Spleen (tissue), 11 donors: ENCODE measurements at regions not wholly inside any gene's neighbourhood (a gene's known extent, or its start where the extent isn't known, plus 50 kb on each side); places are given as distances from the start of the nearest gene placed in this dataset.

Source experiments
- DNase-seq: peaks from one replicate; pipeline ENCODE4 v3.0.0-alpha.2; 2020
- H3K27ac ChIP-seq, 8 donors: fragments of 200-600 bp; sonication (generic) in 7 of 8; 1 replicate in 4 of 8; 2 replicates in 4 of 8; pipeline versions ENCODE4 v1.5.0 to v1.8.0; 2016 to 2021; ENCODE audit warnings: inconsistent platforms in 4 of 8, mild to moderate bottlenecking in 4 of 8, moderate library complexity in 1 of 8
- H3K27me3 ChIP-seq, 7 donors: fragments of 200-600 bp; sonication (generic) in 6 of 7; replicated peaks in 1 of 7; 1 replicate in 4 of 7; 2 replicates in 3 of 7; pipeline versions ENCODE4 v1.5.0 to v1.8.0; 2016 to 2021; ENCODE audit warnings: inconsistent platforms in 3 of 7, mild to moderate bottlenecking in 1 of 7
- H3K36me3 ChIP-seq, 6 donors: fragments of 200-600 bp; sonication (generic) in 5 of 6; 1 replicate in 4 of 6; 2 replicates in 2 of 6; pipeline versions ENCODE4 v1.5.0 to v1.8.0; 2016 to 2021; ENCODE audit warnings: inconsistent platforms in 2 of 6
- H3K4me1 ChIP-seq, 6 donors: fragments of 200-600 bp; sonication (generic) in 5 of 6; 1 replicate in 3 of 6; 2 replicates in 3 of 6; pipeline versions ENCODE4 v1.5.0 to v1.8.0; 2016 to 2021; ENCODE audit warnings: inconsistent platforms in 3 of 6
- H3K4me3 ChIP-seq, 8 donors: fragments of 200-600 bp; sonication (generic) in 7 of 8; 1 replicate in 4 of 8; 2 replicates in 4 of 8; pipeline versions ENCODE4 v1.5.0 to v1.8.0; 2016 to 2021; ENCODE audit warnings: inconsistent platforms in 4 of 8, mild to moderate bottlenecking in 4 of 8, moderate library complexity in 2 of 8
- H3K9me3 ChIP-seq, 8 donors: fragments of 200-600 bp; sonication (generic) in 7 of 8; 1 replicate in 4 of 8; 2 replicates in 4 of 8; pipeline versions ENCODE4 v1.5.0 to v1.8.0; 2016 to 2021; ENCODE audit warnings: inconsistent platforms in 4 of 8
- POLR2A ChIP-seq, 3 donors: fragments of 450-650 bp; IDR thresholded peaks; one replicate each; pipeline ENCODE4 v1.5.1; 2017; ENCODE audit warnings: antibody characterized with exemption in 3 of 3, mild to moderate bottlenecking in 1 of 3
- POLR2AphosphoS5 ChIP-seq, 3 donors: sonication (generic); formaldehyde crosslinking; IDR thresholded peaks; one replicate each; pipeline ENCODE4 v1.5.1; 2017; ENCODE audit warnings: antibody characterized with exemption in 3 of 3
- WGBS, 5 donors: extraction: QIAGEN DNeasy Blood & Tissue Kit in 3 of 5; methylation state at CpG; one replicate each; pipeline versions ENCODE4 v1.1.5 to v1.1.7; 2013 to 2018; 5-methylcytosine and 5-hydroxymethylcytosine counted together
- intact Hi-C: fragments of 100-400 bp; cut with DNase I; formaldehyde crosslinking; loops from one replicate; pipeline ENCODE4 v1.15.0; 2023; ENCODE audit warnings: low total_unique reads
- TF ChIP-seq, protein P1 (sequence below), 11 experiments: fragments of 200-600 bp in 7 of 11; fragments of 450-650 bp in 4 of 11; sonication (generic) in 4 of 11; IDR thresholded peaks in 8 of 11; conservative IDR thresholded peaks in 3 of 11; 1 replicate in 7 of 11; 2 replicates in 4 of 11; pipeline versions ENCODE4 v1.4.0 to v1.8.0; 2016 to 2021; ENCODE audit warnings: antibody characterized with exemption in 11 of 11, inconsistent platforms in 4 of 11, mild to moderate bottlenecking in 1 of 11
- donor health status: healthy with polysubstance abuse.
- donor health status: DM: no; HTN: no; CAD: no; lungs with moderate emphysema.
- donor health status: DM: no; HTN: no; CAD: no.
- donor health status: Bipolar disorder and iron deficiency.
- donor health status: healthy.
- donor health status: DM: no; HTN: no; CAD: no.
- donor health status: DM: yes; HTN: yes; CAD: no.

- H3K4me1 ChIP-seq = no peaks in the 10 kb centered on the region
- WGBS, 5 donors = 76 to 84% (median 81%) methylated on average over 8 of the region's 8 CpGs
- TF ChIP-seq POLR2AphosphoS5 (IDR thresholded peaks at IDR 0.05) (no peak), POLR2A (IDR thresholded peaks at IDR 0.05) (no peak)
- TF ChIP-seq, protein P1, sequence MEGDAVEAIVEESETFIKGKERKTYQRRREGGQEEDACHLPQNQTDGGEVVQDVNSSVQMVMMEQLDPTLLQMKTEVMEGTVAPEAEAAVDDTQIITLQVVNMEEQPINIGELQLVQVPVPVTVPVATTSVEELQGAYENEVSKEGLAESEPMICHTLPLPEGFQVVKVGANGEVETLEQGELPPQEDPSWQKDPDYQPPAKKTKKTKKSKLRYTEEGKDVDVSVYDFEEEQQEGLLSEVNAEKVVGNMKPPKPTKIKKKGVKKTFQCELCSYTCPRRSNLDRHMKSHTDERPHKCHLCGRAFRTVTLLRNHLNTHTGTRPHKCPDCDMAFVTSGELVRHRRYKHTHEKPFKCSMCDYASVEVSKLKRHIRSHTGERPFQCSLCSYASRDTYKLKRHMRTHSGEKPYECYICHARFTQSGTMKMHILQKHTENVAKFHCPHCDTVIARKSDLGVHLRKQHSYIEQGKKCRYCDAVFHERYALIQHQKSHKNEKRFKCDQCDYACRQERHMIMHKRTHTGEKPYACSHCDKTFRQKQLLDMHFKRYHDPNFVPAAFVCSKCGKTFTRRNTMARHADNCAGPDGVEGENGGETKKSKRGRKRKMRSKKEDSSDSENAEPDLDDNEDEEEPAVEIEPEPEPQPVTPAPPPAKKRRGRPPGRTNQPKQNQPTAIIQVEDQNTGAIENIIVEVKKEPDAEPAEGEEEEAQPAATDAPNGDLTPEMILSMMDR (IDR thresholded peaks at IDR 0.05 in 8 of 11, conservative IDR thresholded peaks at IDR 0.05 in 3 of 11) = no peak
- H3K36me3 ChIP-seq = no peaks in the 10 kb centered on the region
- H3K27me3 ChIP-seq = no peaks in the 10 kb centered on the region
- H3K9me3 ChIP-seq = no peaks in the 10 kb centered on the region
- H3K4me3 ChIP-seq = no peak overlapping the region
- intact Hi-C loops = no loop called here
- H3K27ac ChIP-seq = no peak overlapping the region
- DNase-seq = no peak
Observed at GRCh38 chr18:51417643-51418483, 220.4 kb upstream of the MEX3C start.

GRCh38 chr18:51425475-51425874 lies 228.0 kb upstream of the MEX3C start:
- WGBS, 5 donors = 63 to 82% (median 66%) methylated on average over 6 of the region's 6 CpGs
- intact Hi-C loops = no loop called here

DNA sequence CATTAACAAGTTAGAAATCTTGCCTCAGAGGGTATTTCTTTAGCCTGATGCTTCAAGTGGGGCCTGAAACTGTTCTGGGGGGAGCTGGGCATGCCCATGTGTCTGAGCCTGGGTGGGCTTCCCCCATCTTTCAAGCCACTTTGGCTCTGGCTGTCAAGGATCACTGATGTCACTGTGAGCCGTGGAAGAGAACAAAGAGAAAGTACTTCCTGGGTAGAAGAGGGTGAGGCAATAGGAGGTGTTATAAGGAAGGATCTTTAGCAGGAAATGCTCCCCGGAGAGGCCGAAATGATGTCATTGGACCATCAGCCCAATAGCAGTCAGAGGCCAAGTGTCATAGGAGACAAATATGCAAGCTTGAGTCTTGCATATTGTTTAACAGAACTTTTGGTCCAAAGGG lies 228.4 kb upstream of the MEX3C start:
- no peak overlapping the region for H3K27ac ChIP-seq
- H3K36me3 ChIP-seq = no peaks in the 10 kb centered on the region
- WGBS, 5 donors = 24 to 49% (median 43%) methylated on average over 3 of the region's 3 CpGs
- H3K4me1 ChIP-seq = no peaks in the 10 kb centered on the region
- H3K27me3 ChIP-seq = peaks cover 0 to 3% (median 0%) of the 10 kb centered on the region in 7 donors
- no peak overlapping the region for H3K4me3 ChIP-seq
- no peak for TF ChIP-seq POLR2AphosphoS5 (IDR thresholded peaks at IDR 0.05)
- no peak for DNase-seq
- intact Hi-C loops = no loop called here
- H3K9me3 ChIP-seq = no peaks in the 10 kb centered on the region

More at GRCh38 chr18:51425475-51425874, 228.0 kb upstream of the MEX3C start:
- no peaks in the 10 kb centered on the region for H3K36me3 ChIP-seq
- H3K4me1 ChIP-seq = no peaks in the 10 kb centered on the region
- no peak overlapping the region for H3K27ac ChIP-seq
- TF ChIP-seq POLR2A (IDR thresholded peaks at IDR 0.05) = no peak
- TF ChIP-seq POLR2AphosphoS5 (IDR thresholded peaks at IDR 0.05) = no peak
- TF ChIP-seq, protein P1 (IDR thresholded peaks at IDR 0.05 in 8 of 11, conservative IDR thresholded peaks at IDR 0.05 in 3 of 11) = no peak
- no peak for DNase-seq
- H3K4me3 ChIP-seq = no peak overlapping the region
- peaks cover 0 to 3% (median 0%) of the 10 kb centered on the region in 7 donors for H3K27me3 ChIP-seq
- no peaks in the 10 kb centered on the region for H3K9me3 ChIP-seq

DNA sequence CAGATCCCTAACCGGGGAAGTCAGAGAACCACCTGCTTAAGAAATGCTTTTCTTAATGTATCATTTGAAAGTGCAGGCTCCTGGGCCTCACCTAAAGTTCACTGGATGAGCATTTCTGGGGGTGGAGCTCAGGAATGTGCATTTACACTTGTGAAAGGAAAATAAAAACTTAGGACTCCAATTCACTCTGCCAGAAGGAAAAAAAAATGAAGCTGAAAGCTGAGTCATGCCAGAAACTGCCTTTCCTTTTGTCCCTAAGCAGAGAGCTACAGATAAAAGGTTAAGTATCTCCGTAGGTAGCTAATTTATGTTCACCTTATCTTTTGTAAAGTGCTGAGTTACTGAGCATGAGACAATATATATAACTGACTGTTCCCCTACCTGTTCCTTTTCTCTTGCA lies 229.5 kb upstream of the MEX3C start:
- Histone ChIP-seq H3K27ac (no peak overlapping the region), H3K36me3 (no peaks in the 10 kb centered on the region), H3K4me1 (no peaks in the 10 kb centered on the region), H3K4me3 (no peak overlapping the region), H3K9me3 (no peaks in the 10 kb centered on the region), H3K27me3 (peaks cover 0 to 3% (median 0%) of the 10 kb centered on the region in 7 donors)
- intact Hi-C loops = no loop called here
- DNase-seq = no peak
- no peak for TF ChIP-seq POLR2AphosphoS5 (IDR thresholded peaks at IDR 0.05)
- TF ChIP-seq, protein P1 (IDR thresholded peaks at IDR 0.05 in 8 of 11, conservative IDR thresholded peaks at IDR 0.05 in 3 of 11) = no peak
- TF ChIP-seq POLR2A (IDR thresholded peaks at IDR 0.05) = no peak
- WGBS, 5 donors = 45 to 55% (median 49%) methylated on average over 2 of the region's 2 CpGs
